ENCODE measurements at regions not wholly inside any gene's neighbourhood (a gene's known extent, or its start where the extent isn't known, plus 50 kb on each side); places are given as distances from the start of the nearest gene placed in this dataset.

GRCh38 chr1:229803626-229804217 lies 177.7 kb downstream of the URB2 start:
- TF ChIP-seq CTCF (IDR thresholded peaks at IDR 0.05; ENCODE audit: low read depth, low read length) = no peak
- H3K4me3 ChIP-seq (ENCODE audit: low read depth, low read length) = no peak overlapping the region

DNA sequence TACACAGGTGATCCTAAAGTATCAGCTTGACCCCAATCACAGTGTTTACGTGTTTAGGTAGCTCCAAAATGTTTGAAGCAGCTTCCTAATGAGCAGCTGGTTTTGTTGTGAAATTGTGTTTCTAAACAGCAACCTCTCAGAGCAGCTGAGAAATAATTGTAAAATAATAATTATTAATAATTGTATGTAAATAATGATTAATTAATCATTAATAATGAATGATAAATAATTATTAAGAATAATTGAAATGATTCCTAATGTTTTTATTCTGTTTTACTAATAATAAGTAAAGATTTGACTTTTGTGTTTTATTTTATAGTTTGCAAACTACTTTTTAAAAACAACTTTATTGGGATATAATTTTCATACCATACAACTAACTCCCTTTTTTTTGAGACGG lies 182.2 kb downstream of the URB2 start:
- H3K4me3 ChIP-seq (ENCODE audit: low read depth, low read length) = no peak overlapping the region
- no peak for TF ChIP-seq CTCF (IDR thresholded peaks at IDR 0.05; ENCODE audit: low read depth, low read length)

DNA sequence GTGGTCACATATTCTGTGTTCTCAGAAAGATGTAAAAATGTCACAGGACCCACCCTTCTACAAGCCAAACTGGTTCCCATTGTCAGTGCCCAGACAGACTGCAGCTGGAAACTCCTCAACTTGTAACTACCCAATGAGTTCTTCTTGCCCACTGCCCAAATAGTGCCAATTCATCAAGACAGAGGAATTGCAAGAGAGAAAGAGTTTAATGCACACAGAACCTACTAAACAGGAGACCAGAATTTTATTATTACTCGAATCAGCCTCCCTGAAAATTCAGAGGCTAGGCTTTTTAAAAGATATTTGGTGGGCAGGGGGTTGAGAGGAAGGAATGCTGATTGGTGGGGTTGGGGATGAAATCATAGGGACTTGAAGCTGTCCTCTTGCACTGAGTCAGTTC lies 184.1 kb downstream of the URB2 start:
- H3K4me3 ChIP-seq (ENCODE audit: low read depth, low read length) = no peak overlapping the region
- no peak for TF ChIP-seq CTCF (IDR thresholded peaks at IDR 0.05; ENCODE audit: low read depth, low read length)

- TF ChIP-seq CTCF (IDR thresholded peaks at IDR 0.05; ENCODE audit: low read depth, low read length) = no peak
- no peak overlapping the region for H3K4me3 ChIP-seq (ENCODE audit: low read depth, low read length)
Measured at GRCh38 chr1:229810961-229811360, 184.9 kb downstream of the URB2 start.

DNA sequence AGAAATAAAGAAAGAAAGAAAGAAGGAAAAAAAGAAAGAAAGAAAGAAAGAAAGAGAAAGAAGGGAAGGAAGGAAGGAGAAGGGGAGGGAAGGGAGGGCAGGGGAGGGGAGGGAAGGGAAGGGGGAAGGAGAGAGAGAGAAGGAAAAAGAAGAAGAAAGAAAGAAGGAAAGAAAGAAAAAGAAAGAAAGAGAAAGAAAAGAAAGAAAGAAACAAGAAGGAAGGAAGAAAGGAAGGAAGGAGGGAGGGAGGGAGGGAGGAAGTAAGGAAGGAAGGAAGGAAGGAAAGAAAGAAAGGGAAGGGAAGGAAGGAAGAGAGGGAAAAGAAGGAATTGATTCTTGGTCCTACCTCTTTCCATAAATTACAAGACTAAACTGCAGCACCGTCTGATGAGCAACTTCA lies 186.1 kb downstream of the URB2 start:
- no peak for TF ChIP-seq CTCF (IDR thresholded peaks at IDR 0.05; ENCODE audit: low read depth, low read length)
- no peak overlapping the region for H3K4me3 ChIP-seq (ENCODE audit: low read depth, low read length)

- no peak overlapping the region for H3K4me3 ChIP-seq (ENCODE audit: low read depth, low read length)
- TF ChIP-seq CTCF (IDR thresholded peaks at IDR 0.05; ENCODE audit: low read depth, low read length) = no peak
Measured at GRCh38 chr1:229812693-229813092, 186.6 kb downstream of the URB2 start.

GRCh38 chr1:229815076-229815475 lies 189.0 kb downstream of the URB2 start:
- H3K4me3 ChIP-seq (ENCODE audit: low read depth, low read length) = no peak overlapping the region
- TF ChIP-seq CTCF (IDR thresholded peaks at IDR 0.05; ENCODE audit: low read depth, low read length) = no peak

All from WI38 (cell line).